ENCODE measurements at regions not wholly inside any gene's neighbourhood (a gene's known extent, or its start where the extent isn't known, plus 50 kb on each side); places are given as distances from the start of the nearest gene placed in this dataset.

GRCh38 chr14:49972131-49972671 lies 79.3 kb downstream of the ARF6 start:
- no peak for TF ChIP-seq POLR2A (IDR thresholded peaks at IDR 0.05)
- no peak for TF ChIP-seq CTCF (IDR thresholded peaks at IDR 0.05)
